GM12878 (cell line): ENCODE measurements at regions not wholly inside any gene's neighbourhood (a gene's known extent, or its start where the extent isn't known, plus 50 kb on each side); places are given as distances from the start of the nearest gene placed in this dataset.

ENCODE experiments used
- ATAC-seq: fragments of 200-7000 bp; cut with Tn5 transposase; 3 replicates; pipeline ENCODE4 v1.9.1; 2020; ENCODE audit warnings: mild to moderate bottlenecking, moderate library complexity
- BruUV-seq: library from RNA; stranded (reverse); fragments of 400-500 nt; replicated peaks from 2 replicates; lab custom pipeline; 2021; lab: Mats Ljungman, UMichigan
- CTCF ChIA-PET: fragments of 300-600 bp; sonication (Branson Sonifier 250); formaldehyde crosslinking; extraction: SDS; loops from one replicate; lab custom pipeline; 2021; ENCODE audit warnings: inconsistent platforms; lab: Yijun Ruan, JAX
- POLR2A ChIA-PET: fragments of 350-600 bp; formaldehyde crosslinking; extraction: SDS; loops from one replicate; lab custom pipeline; 2021; ENCODE audit warnings: inconsistent platforms; lab: Charles Lee
- RAD21 ChIA-PET: fragments of 300-600 bp; sonication (Branson Sonifier 250); formaldehyde crosslinking; loops from one replicate; lab custom pipeline; 2023; ENCODE audit warnings: antibody characterized with exemption; ENCODE audit not compliant: unreplicated experiment; lab: Charles Lee
- SMC1A ChIA-PET: fragments of 300-600 bp; sonication (Branson Sonifier 250); formaldehyde crosslinking; loops from one replicate; lab custom pipeline; 2023; ENCODE audit not compliant: unreplicated experiment, uncharacterized antibody; lab: Charles Lee
- DNase-seq: peaks from one replicate; pipeline ENCODE4 v3.0.0-alpha.2; 2011; ENCODE audit warnings: low read depth, low spot score
- FAIRE-seq: peaks from 3 replicates; lab custom pipeline; 2011; peaks lifted over from hg19 to GRCh38; lab: Jason Lieb, UNC
- H2AFZ ChIP-seq: 2 replicates; pipeline ENCODE4 v1.6.0; 2011; ENCODE audit warnings: low read depth, low read length, control low read depth; ENCODE audit not compliant: control insufficient read depth
- H3K27ac ChIP-seq: 2 replicates; pipeline ENCODE4 v1.5.1; 2011; ENCODE audit warnings: control low read depth; ENCODE audit not compliant: control insufficient read depth, insufficient read depth
- H3K27me3 ChIP-seq, 2 experiments: replicated peaks in 1 of 2; 2 replicates each; pipeline versions ENCODE4 v1.6.0 to v1.6.1; 2011; ENCODE audit warnings: low read length in 1 of 2; ENCODE audit not compliant: control insufficient read depth in 2 of 2, insufficient read depth in 2 of 2
- H3K36me3 ChIP-seq, 2 experiments: 2 replicates each; pipeline ENCODE4 v1.5.1; 2011; ENCODE audit warnings: low read length in 1 of 2; ENCODE audit not compliant: control insufficient read depth in 2 of 2, insufficient read depth in 2 of 2
- H3K4me1 ChIP-seq: 2 replicates; pipeline ENCODE4 v1.6.1; 2011; ENCODE audit warnings: mild to moderate bottlenecking, low read length, moderate library complexity, mixed read lengths; ENCODE audit not compliant: control insufficient read depth, insufficient read depth
- H3K4me2 ChIP-seq: 2 replicates; pipeline ENCODE4 v1.6.0; 2011; ENCODE audit warnings: control low read depth; ENCODE audit not compliant: control insufficient read depth, insufficient read depth
- H3K4me3 ChIP-seq: fragments of 200-600 bp; sonication (generic); 2 replicates; pipeline ENCODE4 v1.5.1; 2016
- H3K79me2 ChIP-seq: 2 replicates; pipeline ENCODE4 v1.6.0; 2011; ENCODE audit warnings: low read length; ENCODE audit not compliant: control insufficient read depth, insufficient read depth
- H3K9ac ChIP-seq: 2 replicates; pipeline ENCODE4 v1.8.0; 2011; ENCODE audit warnings: low read length, control low read depth, mixed read lengths; ENCODE audit not compliant: control insufficient read depth, insufficient read depth
- H3K9me3 ChIP-seq: replicated peaks from 3 replicates; pipeline ENCODE4 v1.5.1; 2011; ENCODE audit warnings: mild to moderate bottlenecking, low read length; ENCODE audit not compliant: control insufficient read depth, insufficient read depth
- H4K20me1 ChIP-seq: 2 replicates; pipeline ENCODE4 v1.6.0; 2011; ENCODE audit not compliant: control insufficient read depth, insufficient read depth
- BACH1 ChIP-seq: fragments of 450-650 bp; IDR thresholded peaks from 2 replicates; pipeline ENCODE4 v1.6.1; 2017; ENCODE audit warnings: mild to moderate bottlenecking, borderline replicate concordance
- CREB1 ChIP-seq: IDR thresholded peaks from 2 replicates; pipeline ENCODE4 v1.6.1; 2012; ENCODE audit warnings: low read depth, mild to moderate bottlenecking, inconsistent platforms
- RAD21 ChIP-seq: IDR thresholded peaks from 2 replicates; pipeline ENCODE4 v1.6.1; 2011; ENCODE audit warnings: mild to moderate bottlenecking, low read depth, low read length, moderate library complexity; ENCODE audit not compliant: insufficient read depth
- SMC3 ChIP-seq: IDR thresholded peaks from 2 replicates; pipeline ENCODE4 v1.6.1; 2011; ENCODE audit warnings: low read length, improper control_type of control experiment, borderline replicate concordance
- TBL1XR1 ChIP-seq: IDR thresholded peaks from 2 replicates; pipeline ENCODE4 v1.6.1; 2012; ENCODE audit warnings: low read depth, low read length, improper control_type of control experiment
- WGBS: methylation state at CpG from one replicate; pipeline ENCODE4 v1.1.6; 2016; ENCODE audit warnings: low lambda C conversion rate; ENCODE audit not compliant: insufficient replicate concordance, insufficient coverage; ENCODE audit errors: missing lambda C conversion rate; 5-methylcytosine and 5-hydroxymethylcytosine counted together
- in situ Hi-C: fragments of 300-500 bp; cut with MboI; formaldehyde crosslinking; loops from 9 replicates; pipeline ENCODE4 v1.14.3; 2018; ENCODE audit warnings: mixed read lengths
- intact Hi-C: fragments of 100-400 bp; cut with micrococcal nuclease; formaldehyde crosslinking; loops from one replicate; pipeline ENCODE4 v1.14.2; 2022; ENCODE audit not compliant: unreplicated experiment

- H3K36me3 ChIP-seq, result no peaks in the 10 kb centered on the region
- in situ Hi-C loops, result loop anchor here (10.0 kb wide), 1 partner anchor 269 kb away; no protein-coding TSS in a partner anchor
- H2AFZ ChIP-seq, result no peak overlapping the region
- intact Hi-C loops, result no loop called here
- 54% methylated on average over 3 of the region's 3 CpGs for WGBS
- SMC1A ChIA-PET, result interaction anchor here (1.2 kb wide), 1 partner anchor 114 kb away, joined by 5 read pairs; no protein-coding TSS in a partner anchor
- CTCF ChIA-PET, result no interaction called here
- H3K9me3 ChIP-seq, result peaks cover 3% of the 10 kb centered on the region; the same call in 1 of the 3 replicates
- H3K27ac ChIP-seq, result no peak overlapping the region
- H3K4me1 ChIP-seq, result no peaks in the 10 kb centered on the region
- no peak for TF ChIP-seq TBL1XR1
- no peak overlapping the region for H3K9ac ChIP-seq
- H4K20me1 ChIP-seq, result no peaks in the 10 kb centered on the region
- no peak overlapping the region for H3K4me2 ChIP-seq
- ATAC-seq (no peak), DNase-seq (no peak), FAIRE-seq (no peak)
- POLR2A ChIA-PET, result no interaction called here
- no TSS peak for BruUV-seq
- H3K4me3 ChIP-seq, result no peak overlapping the region
- no peaks in the 10 kb centered on the region; a peak in 1 of 4 replicates for H3K27me3 ChIP-seq
- RAD21 ChIA-PET, result interaction anchor here (0.8 kb wide), 1 partner anchor 171 kb away, joined by 3 read pairs; no protein-coding TSS in a partner anchor
- H3K79me2 ChIP-seq, result no peaks in the 10 kb centered on the region
Measured at GRCh38 chr1:51044199-51044598, 57.8 kb upstream of the C1orf185 start.

GRCh38 chr1:51044834-51045233, 57.2 kb upstream of the C1orf185 start:
- POLR2A ChIA-PET, result no interaction called here
- SMC1A ChIA-PET, result no interaction called here
- H3K27ac ChIP-seq, result no peak overlapping the region
- in situ Hi-C loops (loop anchor here (10.0 kb wide), 1 partner anchor 270 kb away; no protein-coding TSS in a partner anchor), intact Hi-C loops (loop anchor here (1.0 kb wide), 1 partner anchor 172 kb away; no protein-coding TSS in a partner anchor)
- no peaks in the 10 kb centered on the region for H3K4me1 ChIP-seq
- no peaks in the 10 kb centered on the region for H4K20me1 ChIP-seq
- 19% methylated on average over 4 of the region's 4 CpGs for WGBS
- no peak for DNase-seq
- H3K27me3 ChIP-seq, result no peaks in the 10 kb centered on the region
- no peak for ATAC-seq
- no peaks in the 10 kb centered on the region; the same call in 2 of the 3 replicates for H3K9me3 ChIP-seq
- no peak for TF ChIP-seq CREB1
- peak; percentile 43 for TF ChIP-seq RAD21
- no peak for TF ChIP-seq BACH1
- TF ChIP-seq SMC3, result peak; percentile 40; the same call in 1 of the 2 replicates
- no peaks in the 10 kb centered on the region for H3K79me2 ChIP-seq
- RAD21 ChIA-PET, result interaction anchor here (0.8 kb wide), 1 partner anchor 172 kb away, joined by 3 read pairs; no protein-coding TSS in a partner anchor
- H3K4me2 ChIP-seq, result no peak overlapping the region
- no TSS peak for BruUV-seq
- H3K4me3 ChIP-seq, result no peak overlapping the region
- CTCF ChIA-PET, result no interaction called here
- no peak overlapping the region for H3K9ac ChIP-seq
- no peak for FAIRE-seq
- no peaks in the 10 kb centered on the region for H3K36me3 ChIP-seq
- no peak overlapping the region; the same call in 1 of the 2 replicates for H2AFZ ChIP-seq
